ENCODE measurements at regions not wholly inside any gene's neighbourhood (a gene's known extent, or its start where the extent isn't known, plus 50 kb on each side); places are given as distances from the start of the nearest gene placed in this dataset.

- Mint-ChIP-seq H3K27ac (ENCODE audit: unreplicated experiment) (peak overlapping the region; percentile 73), H3K27me3 (ENCODE audit: low read depth, unreplicated experiment) (no peaks in the 10 kb centered on the region), H3K4me3 (ENCODE audit: unreplicated experiment) (no peak overlapping the region), H3K9me3 (ENCODE audit: unreplicated experiment) (peaks cover 6% of the 10 kb centered on the region), H3K4me1 (ENCODE audit: low read depth, unreplicated experiment) (peaks cover 8% of the 10 kb centered on the region), H3K36me3 (ENCODE audit: low read depth, unreplicated experiment) (no peaks in the 10 kb centered on the region)
- H3K9me3 ChIP-seq (ENCODE audit: insufficient read depth, low read depth, low read length) = no peaks in the 10 kb centered on the region
- no peak overlapping the region for H2AFZ ChIP-seq (ENCODE audit: low read depth, low read length)
- no peak overlapping the region for H3K4me3 ChIP-seq (ENCODE audit: insufficient read depth, low read depth, low read length)
- DNase-seq (ENCODE audit: low read depth) (peak; percentile 41), FAIRE-seq (no peak)
- H3K9ac ChIP-seq (ENCODE audit: low read length) = no peak overlapping the region
- H4K20me1 ChIP-seq (ENCODE audit: insufficient read depth, low read length) = no peaks in the 10 kb centered on the region
- no peaks in the 10 kb centered on the region for H3K4me1 ChIP-seq (ENCODE audit: insufficient read depth, low read length)
- no peaks in the 10 kb centered on the region for H3K36me3 ChIP-seq (ENCODE audit: insufficient read depth, low read length)
- no peak overlapping the region for H3K4me2 ChIP-seq (ENCODE audit: low read length)
- no peaks in the 10 kb centered on the region for H3K79me2 ChIP-seq (ENCODE audit: insufficient read depth, low read length)
- no peak overlapping the region for H3K27ac ChIP-seq (ENCODE audit: low read depth, low read length)
- peaks cover 4% of the 10 kb centered on the region for H3K27me3 ChIP-seq (ENCODE audit: insufficient read depth, low read length)
- TF ChIP-seq CTCF (IDR thresholded peaks at IDR 0.05; ENCODE audit: insufficient read depth, low read depth, low read length) (no peak), EZH2 (IDR thresholded peaks at IDR 0.05; ENCODE audit: insufficient read depth, low read length) (no peak)
These were observed 155.2 kb downstream of the TFAP2A start for GRCh38 chr6:10259671-10260070.

- H3K9ac ChIP-seq (ENCODE audit: low read length) = no peak overlapping the region
- Mint-ChIP-seq H3K4me1 (ENCODE audit: low read depth, unreplicated experiment) (peaks cover 8% of the 10 kb centered on the region), H3K27ac (ENCODE audit: unreplicated experiment) (no peak overlapping the region), H3K36me3 (ENCODE audit: low read depth, unreplicated experiment) (no peaks in the 10 kb centered on the region), H3K4me3 (ENCODE audit: unreplicated experiment) (no peak overlapping the region), H3K27me3 (ENCODE audit: low read depth, unreplicated experiment) (no peaks in the 10 kb centered on the region), H3K9me3 (ENCODE audit: unreplicated experiment) (peaks cover 6% of the 10 kb centered on the region)
- no peaks in the 10 kb centered on the region for H3K4me1 ChIP-seq (ENCODE audit: insufficient read depth, low read length)
- FAIRE-seq (no peak), DNase-seq (ENCODE audit: low read depth) (no peak)
- H3K9me3 ChIP-seq (ENCODE audit: insufficient read depth, low read depth, low read length) = no peaks in the 10 kb centered on the region
- TF ChIP-seq EZH2 (IDR thresholded peaks at IDR 0.05; ENCODE audit: insufficient read depth, low read length) = no peak
- no peak for TF ChIP-seq CTCF (IDR thresholded peaks at IDR 0.05; ENCODE audit: insufficient read depth, low read depth, low read length)
- no peak overlapping the region for H2AFZ ChIP-seq (ENCODE audit: low read depth, low read length)
- no peak overlapping the region for H3K27ac ChIP-seq (ENCODE audit: low read depth, low read length)
- no peaks in the 10 kb centered on the region for H4K20me1 ChIP-seq (ENCODE audit: insufficient read depth, low read length)
- H3K4me2 ChIP-seq (ENCODE audit: low read length) = no peak overlapping the region
- H3K27me3 ChIP-seq (ENCODE audit: insufficient read depth, low read length) = peaks cover 4% of the 10 kb centered on the region
- no peak overlapping the region for H3K4me3 ChIP-seq (ENCODE audit: insufficient read depth, low read depth, low read length)
- no peaks in the 10 kb centered on the region for H3K36me3 ChIP-seq (ENCODE audit: insufficient read depth, low read length)
- H3K79me2 ChIP-seq (ENCODE audit: insufficient read depth, low read length) = no peaks in the 10 kb centered on the region
These were observed 156.5 kb downstream of the TFAP2A start for GRCh38 chr6:10258341-10258740.

- FAIRE-seq (no peak), DNase-seq (ENCODE audit: low read depth) (no peak)
- peaks cover 2% of the 10 kb centered on the region for H3K27me3 Mint-ChIP-seq (ENCODE audit: low read depth, unreplicated experiment)
- no peak overlapping the region for H3K27ac ChIP-seq (ENCODE audit: low read depth, low read length)
- peaks cover 9% of the 10 kb centered on the region for H3K27me3 ChIP-seq (ENCODE audit: insufficient read depth, low read length)
- H3K4me3 ChIP-seq (ENCODE audit: insufficient read depth, low read depth, low read length) = no peak overlapping the region
- H3K36me3 Mint-ChIP-seq (ENCODE audit: low read depth, unreplicated experiment) = no peaks in the 10 kb centered on the region
- no peaks in the 10 kb centered on the region for H3K79me2 ChIP-seq (ENCODE audit: insufficient read depth, low read length)
- H3K4me1 Mint-ChIP-seq (ENCODE audit: low read depth, unreplicated experiment) = peaks cover 8% of the 10 kb centered on the region
- H3K27ac Mint-ChIP-seq (ENCODE audit: unreplicated experiment) = no peak overlapping the region
- TF ChIP-seq CTCF (IDR thresholded peaks at IDR 0.05; ENCODE audit: insufficient read depth, low read depth, low read length) = peak; percentile 49
- TF ChIP-seq EZH2 (IDR thresholded peaks at IDR 0.05; ENCODE audit: insufficient read depth, low read length) = no peak
- no peaks in the 10 kb centered on the region for H3K9me3 ChIP-seq (ENCODE audit: insufficient read depth, low read depth, low read length)
- H4K20me1 ChIP-seq (ENCODE audit: insufficient read depth, low read length) = no peaks in the 10 kb centered on the region
- no peaks in the 10 kb centered on the region for H3K36me3 ChIP-seq (ENCODE audit: insufficient read depth, low read length)
- no peak overlapping the region for H3K4me2 ChIP-seq (ENCODE audit: low read length)
- peaks cover 2% of the 10 kb centered on the region for H3K9me3 Mint-ChIP-seq (ENCODE audit: unreplicated experiment)
- no peak overlapping the region for H3K4me3 Mint-ChIP-seq (ENCODE audit: unreplicated experiment)
- H3K4me1 ChIP-seq (ENCODE audit: insufficient read depth, low read length) = no peaks in the 10 kb centered on the region
- H2AFZ ChIP-seq (ENCODE audit: low read depth, low read length) = no peak overlapping the region
- no peak overlapping the region for H3K9ac ChIP-seq (ENCODE audit: low read length)
These were observed 158.7 kb downstream of the TFAP2A start for GRCh38 chr6:10256113-10256690.
